ENCODE measurements at regions not wholly inside any gene's neighbourhood (a gene's known extent, or its start where the extent isn't known, plus 50 kb on each side); places are given as distances from the start of the nearest gene placed in this dataset.

- TF ChIP-seq HMGXB3 (CRISPR knock-in tag; IDR thresholded peaks at IDR 0.05; ENCODE audit: borderline replicate concordance) (0 out of 2 replicates have a peak, but pooled peaks have one; percentile 51), TRIM24 (CRISPR knock-in tag; IDR thresholded peaks at IDR 0.05) (0 out of 2 replicates have a peak, but pooled peaks have one; percentile 46), ZNF770 (CRISPR knock-in tag; IDR thresholded peaks at IDR 0.05) (peak; percentile 93), ZNF543 (CRISPR knock-in tag; IDR thresholded peaks at IDR 0.05) (peak; percentile 79; the same call in 1 of the 2 replicates), RFX3 (CRISPR knock-in tag; IDR thresholded peaks at IDR 0.05) (no peak; the same call in 1 of the 2 replicates), FLYWCH1 (CRISPR knock-in tag; IDR thresholded peaks at IDR 0.05) (no peak), GZF1 (CRISPR knock-in tag; IDR thresholded peaks at IDR 0.05) (0 out of 2 replicates have a peak, but pooled peaks have one; percentile 1), SAFB2 (CRISPR knock-in tag; IDR thresholded peaks at IDR 0.05; ENCODE audit: borderline replicate concordance, low read depth) (no peak), ZNF547 (CRISPR knock-in tag; IDR thresholded peaks at IDR 0.05) (peak; percentile 84), HHEX (CRISPR knock-in tag; IDR thresholded peaks at IDR 0.05) (no peak), HNF4G (IDR thresholded peaks at IDR 0.05; ENCODE audit: borderline replicate concordance, low read depth, low read length) (no peak), HNF4G (CRISPR knock-in tag; IDR thresholded peaks at IDR 0.05; ENCODE audit: borderline replicate concordance, low read depth) (0 out of 2 replicates have a peak, but pooled peaks have one; percentile 58), SMC3 (IDR thresholded peaks at IDR 0.05; ENCODE audit: low read length) (peak; percentile 81), MTF2 (CRISPR knock-in tag; IDR thresholded peaks at IDR 0.05; ENCODE audit: borderline replicate concordance) (no peak), TOE1 (CRISPR knock-in tag; IDR thresholded peaks at IDR 0.05) (no peak), MYNN (CRISPR knock-in tag; IDR thresholded peaks at IDR 0.05; ENCODE audit: low read depth) (no peak), U2AF1 (optimal IDR thresholded peaks at IDR 0.05; ENCODE audit: low read depth, low read length) (peak; percentile 45), SALL1 (CRISPR knock-in tag; IDR thresholded peaks at IDR 0.05) (peak; percentile 90), STAT5B (CRISPR knock-in tag; IDR thresholded peaks at IDR 0.05) (0 out of 2 replicates have a peak, but pooled peaks have one; percentile 34), DR1 (CRISPR knock-in tag; IDR thresholded peaks at IDR 0.05) (no peak; the same call in 1 of the 2 replicates)
Measured at GRCh38 chr2:64831134-64831976, 157.8 kb upstream of the SLC1A4 start (continued).

Measured in HepG2 (cell line).